ENCODE measurements at regions not wholly inside any gene's neighbourhood (a gene's known extent, or its start where the extent isn't known, plus 50 kb on each side); places are given as distances from the start of the nearest gene placed in this dataset.

- TF ChIP-seq REST (IDR thresholded peaks at IDR 0.05; ENCODE audit: insufficient read depth in 1 of 2, low read depth in 2 of 2, low read length in 1 of 2) (no peak), CTCF (IDR thresholded peaks at IDR 0.05) (no peak), POLR2AphosphoS5 (IDR thresholded peaks at IDR 0.05; ENCODE audit: low read depth, low read length) (no peak), SIN3A (IDR thresholded peaks at IDR 0.05; ENCODE audit: borderline replicate concordance, insufficient read depth, low read depth, low read length) (no peak)
Observed at GRCh38 chr2:16925145-16925544, 259.5 kb upstream of the CYRIA start.

Measured in Panc1 (cell line).